Prostate gland (tissue), 2 donors: ENCODE measurements at regions not wholly inside any gene's neighbourhood (a gene's known extent, or its start where the extent isn't known, plus 50 kb on each side); places are given as distances from the start of the nearest gene placed in this dataset.

Experiments
- POLR2A ChIP-seq: fragments of 450-650 bp; IDR thresholded peaks from one replicate; pipeline ENCODE4 v1.6.1; 2016; ENCODE audit warnings: antibody characterized with exemption, mild to moderate bottlenecking
- POLR2AphosphoS5 ChIP-seq: sonication (generic); formaldehyde crosslinking; IDR thresholded peaks from one replicate; pipeline ENCODE4 v1.6.1; 2017; ENCODE audit warnings: antibody characterized with exemption
- TF ChIP-seq, protein P1 (sequence below), 4 experiments: fragments of 200-600 bp in 2 of 4; fragments of 450-650 bp in 2 of 4; sonication (generic) in 2 of 4; IDR thresholded peaks; 1 replicate in 3 of 4; 2 replicates in 1 of 4; pipeline ENCODE4 v1.5.1; 2016 to 2019; ENCODE audit warnings: antibody characterized with exemption in 4 of 4, mild to moderate bottlenecking in 2 of 4, moderate library complexity in 2 of 4

- TF ChIP-seq, protein P1, sequence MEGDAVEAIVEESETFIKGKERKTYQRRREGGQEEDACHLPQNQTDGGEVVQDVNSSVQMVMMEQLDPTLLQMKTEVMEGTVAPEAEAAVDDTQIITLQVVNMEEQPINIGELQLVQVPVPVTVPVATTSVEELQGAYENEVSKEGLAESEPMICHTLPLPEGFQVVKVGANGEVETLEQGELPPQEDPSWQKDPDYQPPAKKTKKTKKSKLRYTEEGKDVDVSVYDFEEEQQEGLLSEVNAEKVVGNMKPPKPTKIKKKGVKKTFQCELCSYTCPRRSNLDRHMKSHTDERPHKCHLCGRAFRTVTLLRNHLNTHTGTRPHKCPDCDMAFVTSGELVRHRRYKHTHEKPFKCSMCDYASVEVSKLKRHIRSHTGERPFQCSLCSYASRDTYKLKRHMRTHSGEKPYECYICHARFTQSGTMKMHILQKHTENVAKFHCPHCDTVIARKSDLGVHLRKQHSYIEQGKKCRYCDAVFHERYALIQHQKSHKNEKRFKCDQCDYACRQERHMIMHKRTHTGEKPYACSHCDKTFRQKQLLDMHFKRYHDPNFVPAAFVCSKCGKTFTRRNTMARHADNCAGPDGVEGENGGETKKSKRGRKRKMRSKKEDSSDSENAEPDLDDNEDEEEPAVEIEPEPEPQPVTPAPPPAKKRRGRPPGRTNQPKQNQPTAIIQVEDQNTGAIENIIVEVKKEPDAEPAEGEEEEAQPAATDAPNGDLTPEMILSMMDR (IDR thresholded peaks at IDR 0.05): no peak
- TF ChIP-seq POLR2A (no peak), POLR2AphosphoS5 (no peak)
These were observed 94.6 kb downstream of the HAPSTR1 start for GRCh38 chr16:9186061-9186460.
